ENCODE measurements at regions not wholly inside any gene's neighbourhood (a gene's known extent, or its start where the extent isn't known, plus 50 kb on each side); places are given as distances from the start of the nearest gene placed in this dataset.

DNA sequence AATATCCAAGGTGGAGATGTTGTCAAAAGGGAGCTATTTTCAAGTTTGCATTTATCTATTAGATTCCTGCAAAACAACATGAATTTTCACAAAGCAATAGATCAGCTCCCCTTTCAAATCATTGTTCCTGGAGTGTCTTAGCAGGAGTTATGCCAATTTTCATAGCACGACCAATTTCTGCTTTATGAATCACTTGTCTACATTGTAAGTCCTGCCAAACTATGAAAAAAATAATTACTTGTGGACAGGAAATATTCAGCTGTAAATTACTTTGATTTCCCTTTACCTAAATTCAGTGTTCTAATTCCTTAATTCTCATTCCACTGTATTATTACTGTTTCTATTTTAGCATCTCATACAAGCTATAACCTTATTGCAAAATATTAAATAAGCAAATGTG, 1289.6 kb downstream of the NSUN3 start:
- H3K4me1 ChIP-seq, result peaks cover 42% of the 10 kb centered on the region
- no peak overlapping the region for H3K4me3 ChIP-seq (ENCODE audit: low read depth, low read length)
- Mint-ChIP-seq H3K27me3 (ENCODE audit: insufficient read depth, unreplicated experiment) (no peaks in the 10 kb centered on the region), H3K9me3 (ENCODE audit: unreplicated experiment) (no peaks in the 10 kb centered on the region), H3K4me3 (ENCODE audit: unreplicated experiment) (no peak overlapping the region), H3K36me3 (ENCODE audit: insufficient read depth, unreplicated experiment) (no peaks in the 10 kb centered on the region), H3K4me1 (ENCODE audit: low read depth, unreplicated experiment) (peaks cover 20% of the 10 kb centered on the region), H3K27ac (ENCODE audit: unreplicated experiment) (no peak overlapping the region)
- POLR2A ChIA-PET, result no interaction called here
- intact Hi-C loops (cut with micrococcal nuclease; ENCODE audit: unreplicated experiment), result no loop called here
- H3K27me3 ChIP-seq (replicated peaks; ENCODE audit: control insufficient read depth, insufficient read depth, low read length), result no peaks in the 10 kb centered on the region
- no peak for TF ChIP-seq CTCF (IDR thresholded peaks at IDR 0.05; ENCODE audit: insufficient read depth in 1 of 2, low read depth in 1 of 2, low read length in 1 of 2, severe bottlenecking in 1 of 2, unreplicated experiment in 1 of 2)
- no TSS peak for BruUV-seq (replicated peaks)
- CTCF ChIA-PET, result no interaction called here
- H3K9me3 ChIP-seq, result no peaks in the 10 kb centered on the region; the same call in 1 of the 2 replicates
- no peak for DNase-seq
- H3K36me3 ChIP-seq (ENCODE audit: control insufficient read depth, insufficient read depth, low read length), result no peaks in the 10 kb centered on the region

DNA sequence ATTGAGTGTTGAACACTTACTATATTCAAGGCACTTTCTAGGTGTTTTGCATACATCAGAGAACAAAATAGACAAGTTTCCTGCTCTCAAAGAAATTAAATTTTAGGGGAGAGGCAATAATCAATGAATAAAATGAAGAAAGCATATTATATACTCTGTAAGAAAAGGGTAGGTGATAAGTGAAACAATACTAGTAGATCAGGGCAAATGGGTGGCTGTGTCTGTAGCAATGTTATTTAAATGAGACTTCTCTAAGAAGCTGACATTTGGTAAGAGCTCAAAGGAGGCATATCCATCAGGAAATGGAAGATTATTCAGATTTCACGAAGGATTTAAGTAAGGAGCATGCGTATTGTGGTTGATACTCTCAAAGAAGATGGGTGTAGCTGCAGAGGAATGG, 1291.6 kb downstream of the NSUN3 start:
- ChIA-PET POLR2A (no interaction called here), CTCF (no interaction called here)
- Histone ChIP-seq H3K27me3 (replicated peaks; ENCODE audit: control insufficient read depth, insufficient read depth, low read length) (no peaks in the 10 kb centered on the region), H3K9me3 (no peaks in the 10 kb centered on the region), H3K36me3 (ENCODE audit: control insufficient read depth, insufficient read depth, low read length) (no peaks in the 10 kb centered on the region), H3K4me3 (ENCODE audit: low read depth, low read length) (no peak overlapping the region), H3K4me1 (peaks cover 22% of the 10 kb centered on the region)
- Mint-ChIP-seq H3K9me3 (ENCODE audit: unreplicated experiment) (no peaks in the 10 kb centered on the region), H3K27me3 (ENCODE audit: insufficient read depth, unreplicated experiment) (no peaks in the 10 kb centered on the region), H3K4me1 (ENCODE audit: low read depth, unreplicated experiment) (peaks cover 9% of the 10 kb centered on the region), H3K36me3 (ENCODE audit: insufficient read depth, unreplicated experiment) (no peaks in the 10 kb centered on the region), H3K27ac (ENCODE audit: unreplicated experiment) (no peak overlapping the region), H3K4me3 (ENCODE audit: unreplicated experiment) (no peak overlapping the region)
- DNase-seq, result no peak
- TF ChIP-seq CTCF (IDR thresholded peaks at IDR 0.05; ENCODE audit: insufficient read depth in 1 of 2, low read depth in 1 of 2, low read length in 1 of 2, severe bottlenecking in 1 of 2, unreplicated experiment in 1 of 2), result no peak
- intact Hi-C loops (cut with micrococcal nuclease; ENCODE audit: unreplicated experiment), result no loop called here
- BruUV-seq (replicated peaks), result no TSS peak

- Mint-ChIP-seq H3K4me1 (ENCODE audit: low read depth, unreplicated experiment) (peaks cover 9% of the 10 kb centered on the region), H3K27ac (ENCODE audit: unreplicated experiment) (no peak overlapping the region), H3K36me3 (ENCODE audit: insufficient read depth, unreplicated experiment) (no peaks in the 10 kb centered on the region), H3K4me3 (ENCODE audit: unreplicated experiment) (no peak overlapping the region), H3K9me3 (ENCODE audit: unreplicated experiment) (no peaks in the 10 kb centered on the region), H3K27me3 (ENCODE audit: insufficient read depth, unreplicated experiment) (no peaks in the 10 kb centered on the region)
- no peak overlapping the region for H3K4me3 ChIP-seq (ENCODE audit: low read depth, low read length)
- TF ChIP-seq CTCF (IDR thresholded peaks at IDR 0.05; ENCODE audit: insufficient read depth in 1 of 2, low read depth in 1 of 2, low read length in 1 of 2, severe bottlenecking in 1 of 2, unreplicated experiment in 1 of 2), result no peak
- BruUV-seq (replicated peaks), result no TSS peak
- no peaks in the 10 kb centered on the region for H3K27me3 ChIP-seq (replicated peaks; ENCODE audit: control insufficient read depth, insufficient read depth, low read length)
- no peaks in the 10 kb centered on the region for H3K9me3 ChIP-seq
- peak in 1 of 2 experiments; percentile 30 for DNase-seq
- ChIA-PET POLR2A (no interaction called here), CTCF (no interaction called here)
- intact Hi-C loops (cut with micrococcal nuclease; ENCODE audit: unreplicated experiment), result loop anchor here (1.0 kb wide), 1 partner anchor 9 kb away; no protein-coding TSS in a partner anchor
- peaks cover 12% of the 10 kb centered on the region for H3K4me1 ChIP-seq
- H3K36me3 ChIP-seq (ENCODE audit: control insufficient read depth, insufficient read depth, low read length), result no peaks in the 10 kb centered on the region
Measured at GRCh38 chr3:95356764-95357501, 1294.1 kb downstream of the NSUN3 start.

Data from Caco-2 (cell line).